Neuronal stem cell (in vitro differentiated cells): ENCODE measurements at regions not wholly inside any gene's neighbourhood (a gene's known extent, or its start where the extent isn't known, plus 50 kb on each side); places are given as distances from the start of the nearest gene placed in this dataset.

Source experiments
- DNase-seq: peaks from one replicate; pipeline ENCODE4 v3.0.0-alpha.2; 2013; ENCODE audit warnings: low spot score
- H2AFZ ChIP-seq: one replicate; pipeline ENCODE4 v1.6.1; 2013; ENCODE audit warnings: mild to moderate bottlenecking, low read length, inconsistent platforms
- H2AK5ac ChIP-seq: 2 replicates; pipeline ENCODE4 v1.6.1; 2013; ENCODE audit warnings: low read depth, mild to moderate bottlenecking, inconsistent platforms, low read length, moderate library complexity, mixed read lengths
- H2BK120ac ChIP-seq: 2 replicates; pipeline ENCODE4 v1.6.1; 2013; ENCODE audit warnings: low read depth, mild to moderate bottlenecking, inconsistent platforms, low read length, moderate library complexity, mixed read lengths
- H2BK12ac ChIP-seq: one replicate; pipeline ENCODE4 v1.6.1; 2013; ENCODE audit warnings: low read length, inconsistent platforms
- H2BK15ac ChIP-seq: 2 replicates; pipeline ENCODE4 v1.6.1; 2013; ENCODE audit warnings: mild to moderate bottlenecking, low read length, inconsistent platforms, mixed read lengths
- H2BK5ac ChIP-seq: one replicate; pipeline ENCODE4 v1.6.1; 2013; ENCODE audit warnings: inconsistent platforms, mild to moderate bottlenecking, low read length, moderate library complexity
- H3K14ac ChIP-seq: one replicate; pipeline ENCODE4 v1.6.1; 2013; ENCODE audit warnings: low read length, inconsistent platforms
- H3K18ac ChIP-seq: 2 replicates; pipeline ENCODE4 v1.6.1; 2013; ENCODE audit warnings: low read length, inconsistent platforms
- H3K23ac ChIP-seq: 2 replicates; pipeline ENCODE4 v1.6.1; 2013; ENCODE audit warnings: low read depth, mild to moderate bottlenecking, mixed read lengths, low read length, inconsistent platforms; ENCODE audit not compliant: poor library complexity
- H3K27ac ChIP-seq: replicated peaks from 3 replicates; pipeline ENCODE4 v1.5.1; 2013; ENCODE audit warnings: low read length, inconsistent platforms
- H3K27me3 ChIP-seq, 3 experiments: 2 replicates each; pipeline ENCODE4 v1.6.1; 2013; ENCODE audit warnings: low read length in 3 of 3, mild to moderate bottlenecking in 2 of 3, inconsistent platforms in 1 of 3, low read depth in 1 of 3, mixed read lengths in 1 of 3, moderate library complexity in 1 of 3; ENCODE audit not compliant: control insufficient read depth in 3 of 3, insufficient read depth in 3 of 3
- H3K36me3 ChIP-seq, 2 donors: replicated peaks in 1 of 2; 2 replicates each; pipeline ENCODE4 v1.6.1; 2013; ENCODE audit warnings: low read length in 2 of 2; ENCODE audit not compliant: control insufficient read depth in 2 of 2, insufficient read depth in 2 of 2
- H3K4ac ChIP-seq: 2 replicates; pipeline ENCODE4 v1.6.1; 2013; ENCODE audit warnings: inconsistent platforms, mild to moderate bottlenecking, low read length, moderate library complexity
- H3K4me1 ChIP-seq, 2 donors: 1 replicate in 1 of 2; 2 replicates in 1 of 2; pipeline ENCODE4 v1.6.1; 2013; ENCODE audit warnings: low read length in 2 of 2, low read depth in 1 of 2; ENCODE audit not compliant: control insufficient read depth in 2 of 2, insufficient read depth in 1 of 2
- H3K4me2 ChIP-seq: one replicate; pipeline ENCODE4 v1.6.1; 2013; ENCODE audit warnings: mild to moderate bottlenecking, low read length, inconsistent platforms; ENCODE audit not compliant: insufficient read depth, poor library complexity, severe bottlenecking
- H3K4me3 ChIP-seq, 2 donors: 2 replicates each; pipeline ENCODE4 v1.5.1; 2013; ENCODE audit warnings: low read length in 2 of 2, mild to moderate bottlenecking in 2 of 2, inconsistent platforms in 1 of 2, moderate library complexity in 1 of 2
- H3K79me1 ChIP-seq: one replicate; pipeline ENCODE4 v1.6.1; 2013; ENCODE audit warnings: low read depth, mild to moderate bottlenecking, inconsistent platforms, low read length, moderate library complexity
- H3K9ac ChIP-seq: one replicate; pipeline ENCODE4 v1.6.1; 2013; ENCODE audit warnings: mild to moderate bottlenecking, low read depth, low read length, inconsistent platforms; ENCODE audit not compliant: poor library complexity
- H3K9me3 ChIP-seq, 2 donors: replicated peaks in 1 of 2; 2 replicates each; pipeline versions ENCODE3 to v1.6.1; 2013; ENCODE audit warnings: low read length in 2 of 2, mild to moderate bottlenecking in 2 of 2, inconsistent platforms in 1 of 2, low read depth in 1 of 2, mixed read lengths in 1 of 2, moderate library complexity in 1 of 2; ENCODE audit not compliant: control insufficient read depth in 2 of 2, insufficient read depth in 1 of 2
- H4K8ac ChIP-seq: one replicate; pipeline ENCODE4 v1.6.1; 2013; ENCODE audit warnings: low read depth, mild to moderate bottlenecking, inconsistent platforms, low read length, moderate library complexity
- H4K91ac ChIP-seq: one replicate; pipeline ENCODE4 v1.6.1; 2013; ENCODE audit warnings: low read length, low read depth, mild to moderate bottlenecking, inconsistent platforms; ENCODE audit not compliant: poor library complexity
- WGBS, 2 donors: extraction: QIAGEN DNeasy Blood & Tissue Kit; methylation state at CpG; one replicate each; pipeline ENCODE4 v1.1.7; 2013; ENCODE audit warnings: missing lambda C conversion rate in 2 of 2, mixed read lengths in 1 of 2; ENCODE audit not compliant: insufficient read length in 2 of 2, insufficient replicate concordance in 1 of 2; ENCODE audit errors: extremely low coverage in 2 of 2; 5-methylcytosine and 5-hydroxymethylcytosine counted together

- DNase-seq = no peak
- no peak overlapping the region for H4K91ac ChIP-seq
- no peak overlapping the region for H3K4ac ChIP-seq
- no peaks in the 10 kb centered on the region for H3K9me3 ChIP-seq
- H2BK120ac ChIP-seq = no peak overlapping the region
- H3K79me1 ChIP-seq = no peaks in the 10 kb centered on the region
- H4K8ac ChIP-seq = no peak overlapping the region
- no CpG with 5 or more reads among the region's 2 CpGs for WGBS, 2 donors
- H2BK5ac ChIP-seq = no peak overlapping the region
- H3K4me2 ChIP-seq = no peak overlapping the region
- H2BK12ac ChIP-seq = no peak overlapping the region
- H3K14ac ChIP-seq = no peak overlapping the region
- H2BK15ac ChIP-seq = no peak overlapping the region
- no peaks in the 10 kb centered on the region for H3K36me3 ChIP-seq
- no peak overlapping the region for H3K23ac ChIP-seq
- H3K4me1 ChIP-seq = peaks cover 0 to 3% of the 10 kb centered on the region in 2 donors
- no peak overlapping the region for H3K4me3 ChIP-seq
- H3K18ac ChIP-seq = no peak overlapping the region
- no peak overlapping the region for H3K9ac ChIP-seq
- H2AFZ ChIP-seq = peak overlapping the region; percentile 28
- H3K27ac ChIP-seq = no peak overlapping the region
- no peaks in the 10 kb centered on the region for H3K27me3 ChIP-seq
- no peak overlapping the region for H2AK5ac ChIP-seq
Measured at GRCh38 chr5:29122306-29122705, 2071.2 kb upstream of the CDH6 start.

DNA sequence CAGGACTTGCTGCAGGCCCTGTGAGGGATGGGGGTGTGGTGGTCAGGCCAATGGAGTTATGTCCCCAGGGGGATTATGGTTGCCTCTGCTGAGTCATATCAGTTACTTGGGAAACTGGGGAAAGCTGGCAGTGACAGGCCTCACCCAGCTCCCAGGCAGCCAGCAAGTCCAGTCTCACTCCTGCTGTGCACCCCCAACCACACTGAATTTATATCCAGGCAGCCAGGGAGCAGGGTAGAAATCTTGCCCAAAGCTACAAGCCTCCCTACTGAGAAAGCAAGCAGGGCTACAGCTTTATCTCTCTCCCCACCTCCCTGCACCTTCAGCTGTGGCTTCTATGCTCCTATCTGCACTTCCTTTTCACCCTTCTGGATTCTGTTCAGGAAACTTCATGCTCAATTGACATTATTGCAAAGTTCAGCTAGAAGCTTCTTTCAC lies 2076.0 kb upstream of the CDH9 start:
- no peak overlapping the region for H3K4me3 ChIP-seq
- H2BK120ac ChIP-seq = no peak overlapping the region
- H3K36me3 ChIP-seq = no peaks in the 10 kb centered on the region
- no peak overlapping the region for H3K9ac ChIP-seq
- H3K18ac ChIP-seq = no peak overlapping the region
- H3K27ac ChIP-seq = no peak overlapping the region
- no peak overlapping the region for H2BK15ac ChIP-seq
- no peak overlapping the region for H3K4me2 ChIP-seq
- no peaks in the 10 kb centered on the region for H3K27me3 ChIP-seq
- H3K79me1 ChIP-seq = no peaks in the 10 kb centered on the region
- no peak overlapping the region for H2BK5ac ChIP-seq
- H4K91ac ChIP-seq = no peak overlapping the region
- H4K8ac ChIP-seq = no peak overlapping the region
- no peak overlapping the region for H2BK12ac ChIP-seq
- H3K4me1 ChIP-seq = no peaks in the 10 kb centered on the region
- H3K14ac ChIP-seq = no peak overlapping the region
- H3K9me3 ChIP-seq = no peaks in the 10 kb centered on the region
- H3K23ac ChIP-seq = no peak overlapping the region
- no peak for DNase-seq
- no peak overlapping the region for H3K4ac ChIP-seq
- H2AK5ac ChIP-seq = no peak overlapping the region
- peak overlapping the region; percentile 3 for H2AFZ ChIP-seq

DNA sequence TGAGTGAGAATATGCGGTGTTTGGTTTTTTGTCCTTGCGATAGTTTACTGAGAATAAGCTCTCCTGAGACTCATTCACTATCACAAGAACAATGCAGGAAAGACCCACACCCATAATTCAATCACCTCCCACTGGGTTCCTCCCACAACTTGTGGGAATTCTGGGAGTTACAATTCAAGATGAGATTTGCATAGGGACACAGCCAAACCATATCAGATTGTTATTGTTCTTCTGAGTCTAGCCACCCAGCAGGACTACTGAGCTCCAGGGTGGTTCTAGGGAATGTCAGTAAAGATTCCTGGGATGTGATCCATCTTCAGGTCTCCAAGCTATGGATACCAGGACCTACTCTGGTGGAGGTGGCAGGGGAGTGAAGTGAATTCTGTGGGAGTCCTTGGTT lies 2075.1 kb upstream of the CDH9 start:
- Histone ChIP-seq H2BK12ac (no peak overlapping the region), H4K8ac (no peak overlapping the region), H2AK5ac (no peak overlapping the region), H3K14ac (no peak overlapping the region), H3K9ac (no peak overlapping the region), H2BK15ac (no peak overlapping the region), H2AFZ (no peak overlapping the region), H3K36me3 (no peaks in the 10 kb centered on the region), H3K9me3 (no peaks in the 10 kb centered on the region), H3K27me3 (no peaks in the 10 kb centered on the region), H2BK120ac (no peak overlapping the region), H3K4ac (no peak overlapping the region), H4K91ac (no peak overlapping the region), H3K4me2 (no peak overlapping the region), H3K4me1 (no peaks in the 10 kb centered on the region), H3K23ac (no peak overlapping the region), H3K4me3 (no peak overlapping the region), H3K27ac (no peak overlapping the region), H3K18ac (no peak overlapping the region), H2BK5ac (no peak overlapping the region), H3K79me1 (no peaks in the 10 kb centered on the region)
- no CpG with 5 or more reads among the region's 2 CpGs for WGBS, 2 donors
- DNase-seq = no peak

DNA sequence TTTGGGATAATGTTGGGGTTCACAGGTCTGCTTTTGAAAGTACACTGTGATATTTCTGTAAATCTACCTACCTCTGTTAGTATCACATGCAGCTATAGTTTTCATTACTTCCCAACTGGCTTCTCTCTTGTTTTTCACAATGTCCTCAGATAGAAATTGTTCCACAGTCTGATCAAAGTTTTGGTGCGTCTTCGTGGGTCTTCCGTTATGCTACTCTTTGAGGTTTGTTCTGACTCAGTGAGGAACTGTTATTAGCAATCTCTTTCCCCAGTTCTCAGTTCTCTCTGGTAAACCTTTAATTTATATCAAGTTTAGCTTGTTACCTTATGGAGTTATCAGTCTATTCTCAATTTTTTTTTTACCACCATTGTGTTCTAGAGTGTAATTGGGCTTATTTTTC lies 2061.2 kb upstream of the CDH9 start:
- no peaks in the 10 kb centered on the region for H3K36me3 ChIP-seq
- H4K91ac ChIP-seq = no peak overlapping the region
- no peak overlapping the region for H2BK15ac ChIP-seq
- no peak overlapping the region for H2AFZ ChIP-seq
- no peak overlapping the region for H3K4me2 ChIP-seq
- no peak overlapping the region for H3K27ac ChIP-seq
- no peak overlapping the region for H4K8ac ChIP-seq
- no peak overlapping the region for H2AK5ac ChIP-seq
- no peak overlapping the region for H3K18ac ChIP-seq
- no peak overlapping the region for H3K9ac ChIP-seq
- H3K23ac ChIP-seq = no peak overlapping the region
- H3K9me3 ChIP-seq = no peaks in the 10 kb centered on the region
- no peak overlapping the region for H3K4me3 ChIP-seq
- H3K79me1 ChIP-seq = no peaks in the 10 kb centered on the region
- no peak overlapping the region for H3K4ac ChIP-seq
- DNase-seq = no peak
- no peak overlapping the region for H2BK5ac ChIP-seq
- no peak overlapping the region for H3K14ac ChIP-seq
- no peak overlapping the region for H2BK12ac ChIP-seq
- no peaks in the 10 kb centered on the region for H3K27me3 ChIP-seq
- no peak overlapping the region for H2BK120ac ChIP-seq
- WGBS, 2 donors = no CpG with 5 or more reads among the region's 3 CpGs
- no peaks in the 10 kb centered on the region for H3K4me1 ChIP-seq
